Glutamatergic neuron (in vitro differentiated cells): ENCODE measurements at regions not wholly inside any gene's neighbourhood (a gene's known extent, or its start where the extent isn't known, plus 50 kb on each side); places are given as distances from the start of the nearest gene placed in this dataset.

ENCODE experiments used
- DNase-seq: peaks from one replicate; pipeline ENCODE4 v3.0.0; 2022
- H3K27ac Mint-ChIP-seq: one replicate; pipeline ENCODE4 v1.8.0; 2020; ENCODE audit warnings: mild to moderate bottlenecking, mixed read lengths, inconsistent platforms; ENCODE audit not compliant: unreplicated experiment
- H3K27me3 Mint-ChIP-seq: one replicate; pipeline ENCODE4 v1.8.0; 2020; ENCODE audit warnings: mild to moderate bottlenecking, moderate library complexity, mixed read lengths, inconsistent platforms; ENCODE audit not compliant: unreplicated experiment
- H3K36me3 Mint-ChIP-seq: one replicate; pipeline ENCODE4 v1.8.0; 2020; ENCODE audit warnings: mild to moderate bottlenecking, mixed read lengths, inconsistent platforms; ENCODE audit not compliant: unreplicated experiment
- H3K4me1 Mint-ChIP-seq: one replicate; pipeline ENCODE4 v1.8.0; 2020; ENCODE audit warnings: mild to moderate bottlenecking, low read depth, mixed read lengths, inconsistent platforms; ENCODE audit not compliant: unreplicated experiment
- H3K4me3 Mint-ChIP-seq: one replicate; pipeline ENCODE4 v1.8.0; 2020; ENCODE audit warnings: mild to moderate bottlenecking, mixed read lengths, inconsistent platforms; ENCODE audit not compliant: unreplicated experiment
- H3K9me3 Mint-ChIP-seq: one replicate; pipeline ENCODE4 v1.8.0; 2020; ENCODE audit warnings: mild to moderate bottlenecking, moderate library complexity, mixed read lengths, inconsistent platforms; ENCODE audit not compliant: unreplicated experiment
- CTCF ChIP-seq: fragments of 200-600 bp; sonication (generic); IDR thresholded peaks from one replicate; pipeline ENCODE4 v1.5.0; 2021; ENCODE audit not compliant: partially characterized antibody, unreplicated experiment

GRCh38 chr1:87466621-87467020, 137.9 kb downstream of the LMO4 start:
- no peak for DNase-seq
- Mint-ChIP-seq H3K27me3 (no peaks in the 10 kb centered on the region), H3K36me3 (no peaks in the 10 kb centered on the region), H3K27ac (no peak overlapping the region), H3K9me3 (no peaks in the 10 kb centered on the region), H3K4me3 (no peak overlapping the region), H3K4me1 (no peaks in the 10 kb centered on the region)
- TF ChIP-seq CTCF = no peak

- peaks cover 2% of the 10 kb centered on the region for H3K27me3 Mint-ChIP-seq
- H3K9me3 Mint-ChIP-seq = no peaks in the 10 kb centered on the region
- DNase-seq = no peak
- TF ChIP-seq CTCF = no peak
- H3K27ac Mint-ChIP-seq = no peak overlapping the region
- no peak overlapping the region for H3K4me3 Mint-ChIP-seq
- H3K4me1 Mint-ChIP-seq = no peaks in the 10 kb centered on the region
- H3K36me3 Mint-ChIP-seq = no peaks in the 10 kb centered on the region
Measured at GRCh38 chr1:87472716-87473115, 144.0 kb downstream of the LMO4 start.

- Mint-ChIP-seq H3K27ac (no peak overlapping the region), H3K4me1 (no peaks in the 10 kb centered on the region)
- no peak for DNase-seq
Measured at GRCh38 chr1:87473203-87473661, 144.6 kb downstream of the LMO4 start.

GRCh38 chr1:87474098-87474497, 145.4 kb downstream of the LMO4 start:
- H3K4me3 Mint-ChIP-seq = no peak overlapping the region
- no peaks in the 10 kb centered on the region for H3K4me1 Mint-ChIP-seq
- no peak for TF ChIP-seq CTCF
- no peaks in the 10 kb centered on the region for H3K36me3 Mint-ChIP-seq
- H3K27me3 Mint-ChIP-seq = peaks cover 2% of the 10 kb centered on the region
- H3K27ac Mint-ChIP-seq = no peak overlapping the region
- no peaks in the 10 kb centered on the region for H3K9me3 Mint-ChIP-seq
- DNase-seq = no peak

More at GRCh38 chr1:87473203-87473661, 144.6 kb downstream of the LMO4 start:
- Mint-ChIP-seq H3K36me3 (no peaks in the 10 kb centered on the region), H3K27me3 (peaks cover 2% of the 10 kb centered on the region), H3K9me3 (no peaks in the 10 kb centered on the region), H3K4me3 (no peak overlapping the region)
- no peak for TF ChIP-seq CTCF

- H3K4me1 Mint-ChIP-seq = no peaks in the 10 kb centered on the region
- TF ChIP-seq CTCF = no peak
- no peak overlapping the region for H3K4me3 Mint-ChIP-seq
- no peak for DNase-seq
- peaks cover 1% of the 10 kb centered on the region for H3K9me3 Mint-ChIP-seq
- no peak overlapping the region for H3K27ac Mint-ChIP-seq
- H3K36me3 Mint-ChIP-seq = no peaks in the 10 kb centered on the region
- peaks cover 2% of the 10 kb centered on the region for H3K27me3 Mint-ChIP-seq
Measured at GRCh38 chr1:87478231-87478630, 149.6 kb downstream of the LMO4 start.
